Smooth muscle cell (in vitro differentiated cells): ENCODE measurements at regions not wholly inside any gene's neighbourhood (a gene's known extent, or its start where the extent isn't known, plus 50 kb on each side); places are given as distances from the start of the nearest gene placed in this dataset.

Experiments used
- DNase-seq: peaks from one replicate; lab custom pipeline; 2025; ENCODE audit not compliant: unreplicated experiment; lab: John Stamatoyannopoulos, UW
- H2AFZ ChIP-seq: fragments of 200-600 bp; sonication (generic); 2 replicates; pipeline ENCODE4 v1.6.0; 2016; ENCODE audit warnings: antibody characterized with exemption, low read depth, mild to moderate bottlenecking
- H3F3A ChIP-seq: fragments of 200-600 bp; sonication (generic); 2 replicates; pipeline ENCODE4 v1.6.0; 2017; ENCODE audit warnings: antibody characterized with exemption, low read depth
- H3K27ac ChIP-seq: fragments of 200-600 bp; sonication (generic); 2 replicates; pipeline ENCODE4 v1.5.1; 2016; ENCODE audit warnings: low read depth, mild to moderate bottlenecking
- H3K27me3 ChIP-seq: fragments of 200-600 bp; sonication (generic); 2 replicates; pipeline ENCODE4 v1.6.1; 2016; ENCODE audit warnings: low read depth, mild to moderate bottlenecking
- H3K36me3 ChIP-seq: fragments of 200-600 bp; sonication (generic); 2 replicates; pipeline ENCODE4 v1.5.1; 2016; ENCODE audit warnings: low read depth
- H3K4me1 ChIP-seq: fragments of 200-600 bp; sonication (generic); 2 replicates; pipeline ENCODE4 v1.5.1; 2016; ENCODE audit warnings: low read depth
- H3K4me2 ChIP-seq: fragments of 200-600 bp; sonication (generic); 2 replicates; pipeline ENCODE4 v1.6.0; 2016; ENCODE audit warnings: mild to moderate bottlenecking
- H3K4me3 ChIP-seq: fragments of 200-600 bp; sonication (generic); 2 replicates; pipeline ENCODE4 v1.5.1; 2016; ENCODE audit warnings: mild to moderate bottlenecking
- H3K79me2 ChIP-seq: fragments of 200-600 bp; sonication (generic); 2 replicates; pipeline ENCODE4 v1.6.0; 2016; ENCODE audit warnings: low read depth, mild to moderate bottlenecking
- H3K9ac ChIP-seq: fragments of 200-600 bp; sonication (generic); 2 replicates; pipeline ENCODE4 v1.6.0; 2016; ENCODE audit warnings: low read depth
- H3K9me3 ChIP-seq: fragments of 200-600 bp; sonication (generic); replicated peaks from 2 replicates; pipeline ENCODE4 v1.5.1; 2016; ENCODE audit warnings: low read depth
- H4K20me1 ChIP-seq: fragments of 200-600 bp; sonication (generic); 2 replicates; pipeline ENCODE4 v1.6.0; 2016; ENCODE audit warnings: low read depth
- CTCF ChIP-seq: fragments of 200-600 bp; sonication (generic); IDR thresholded peaks from 2 replicates; pipeline ENCODE4 v1.5.1; 2017; ENCODE audit warnings: borderline replicate concordance, mild to moderate bottlenecking, antibody characterized with exemption; ENCODE audit not compliant: insufficient read depth, poor library complexity, severe bottlenecking
- WGBS: methylation state at CpG from one replicate; pipeline ENCODE4 v1.1.7; 2016; ENCODE audit warnings: low lambda C conversion rate; 5-methylcytosine and 5-hydroxymethylcytosine counted together

DNA sequence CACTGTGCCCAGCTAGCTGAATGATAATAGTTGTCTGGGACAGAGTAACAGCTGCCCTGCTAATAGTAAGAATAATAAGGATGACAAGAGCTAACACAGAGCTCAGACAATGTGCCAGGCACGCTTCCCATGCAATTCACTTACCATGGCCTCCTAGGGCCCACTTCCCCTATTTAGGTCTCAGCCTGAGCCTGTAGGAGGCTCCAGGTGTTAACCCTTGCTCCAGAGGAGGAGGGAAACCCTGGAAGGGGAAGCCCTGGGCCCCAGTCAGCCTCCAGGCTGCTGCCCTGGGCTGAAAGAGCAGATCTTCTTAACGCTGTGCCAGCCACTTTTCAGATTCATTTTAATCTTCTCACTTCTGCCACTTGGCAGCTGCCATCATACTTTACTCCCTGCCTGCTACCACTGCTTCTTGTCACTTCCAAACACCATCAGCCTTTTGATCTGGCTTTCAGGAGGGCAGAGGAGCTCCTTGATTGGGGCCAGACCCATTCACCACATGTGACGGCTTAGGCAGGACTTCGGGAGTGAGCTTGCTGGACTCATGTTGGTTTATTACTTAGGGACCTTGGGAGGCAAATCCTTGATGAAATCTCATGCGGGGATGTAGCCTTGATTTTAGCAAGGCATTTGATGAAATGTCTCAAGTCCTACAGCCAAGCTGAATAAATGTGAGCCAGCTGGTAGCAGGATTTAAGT lies 66.7 kb upstream of the PARP1 start:
- DNase-seq = no peak
- Histone ChIP-seq H3K9ac (no peak overlapping the region), H3K4me2 (no peak overlapping the region), H4K20me1 (no peaks in the 10 kb centered on the region), H3K79me2 (no peaks in the 10 kb centered on the region), H3F3A (no peaks in the 10 kb centered on the region), H3K27ac (no peak overlapping the region), H3K36me3 (no peaks in the 10 kb centered on the region), H3K4me1 (no peaks in the 10 kb centered on the region), H3K4me3 (no peak overlapping the region), H2AFZ (no peak overlapping the region), H3K27me3 (peaks cover 3% of the 10 kb centered on the region), H3K9me3 (no peaks in the 10 kb centered on the region)
- 59% methylated on average over 5 of the region's 5 CpGs for WGBS
- TF ChIP-seq CTCF = no peak

DNA sequence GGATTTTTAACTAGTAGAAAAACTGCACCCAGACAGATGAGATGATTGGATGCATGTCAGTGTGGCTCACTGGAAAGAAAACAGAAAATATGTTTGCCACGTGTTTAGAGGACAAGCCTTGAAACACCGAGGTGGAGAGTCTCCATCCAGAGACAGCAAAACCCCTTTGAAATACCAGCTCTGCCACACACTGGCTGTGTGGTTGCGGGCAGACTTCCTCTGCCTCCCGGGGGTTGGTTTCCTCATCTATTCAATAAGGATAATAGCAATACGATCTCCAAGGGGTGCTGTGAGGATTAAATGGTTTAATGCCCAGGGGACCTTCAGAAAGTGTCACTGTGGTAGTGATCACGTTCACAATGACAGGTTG lies 67.2 kb upstream of the PARP1 start:
- Histone ChIP-seq H3K9me3 (no peaks in the 10 kb centered on the region), H3K9ac (no peak overlapping the region), H3K4me2 (no peak overlapping the region), H3K79me2 (no peaks in the 10 kb centered on the region), H4K20me1 (no peaks in the 10 kb centered on the region), H3K4me1 (no peaks in the 10 kb centered on the region), H3K27me3 (peaks cover 3% of the 10 kb centered on the region), H3K27ac (no peak overlapping the region), H3K36me3 (no peaks in the 10 kb centered on the region), H3K4me3 (no peak overlapping the region), H2AFZ (no peak overlapping the region), H3F3A (no peaks in the 10 kb centered on the region)
- no peak for DNase-seq
- 64% methylated on average over 6 of the region's 6 CpGs for WGBS
- no peak for TF ChIP-seq CTCF

- H3F3A ChIP-seq = no peaks in the 10 kb centered on the region
- no peak for DNase-seq
- H3K4me3 ChIP-seq = no peak overlapping the region
- no peak overlapping the region for H3K27ac ChIP-seq
- H3K27me3 ChIP-seq = peaks cover 3% of the 10 kb centered on the region
- H3K9ac ChIP-seq = no peak overlapping the region
- TF ChIP-seq CTCF = no peak
- H3K4me2 ChIP-seq = no peak overlapping the region
- H3K36me3 ChIP-seq = no peaks in the 10 kb centered on the region
- H4K20me1 ChIP-seq = no peaks in the 10 kb centered on the region
- H3K9me3 ChIP-seq = no peaks in the 10 kb centered on the region
- WGBS = 87% methylated on average over 5 of the region's 5 CpGs
- H2AFZ ChIP-seq = no peak overlapping the region
- no peaks in the 10 kb centered on the region for H3K79me2 ChIP-seq
- no peaks in the 10 kb centered on the region for H3K4me1 ChIP-seq
Measured at GRCh38 chr1:226476066-226476465, 68.2 kb upstream of the PARP1 start.

GRCh38 chr1:226476648-226477319 lies 68.9 kb upstream of the PARP1 start:
- no peaks in the 10 kb centered on the region for H4K20me1 ChIP-seq
- no peak overlapping the region for H3K27ac ChIP-seq
- H3K4me1 ChIP-seq = no peaks in the 10 kb centered on the region
- H3K36me3 ChIP-seq = no peaks in the 10 kb centered on the region
- H3K4me3 ChIP-seq = no peak overlapping the region
- TF ChIP-seq CTCF = no peak
- no peaks in the 10 kb centered on the region for H3F3A ChIP-seq
- WGBS = 84% methylated on average over 11 of the region's 11 CpGs
- DNase-seq = no peak
- no peaks in the 10 kb centered on the region for H3K9me3 ChIP-seq
- H3K9ac ChIP-seq = no peak overlapping the region
- no peak overlapping the region for H2AFZ ChIP-seq
- no peak overlapping the region for H3K4me2 ChIP-seq
- no peaks in the 10 kb centered on the region for H3K79me2 ChIP-seq
- H3K27me3 ChIP-seq = no peaks in the 10 kb centered on the region
